ENCODE measurements at regions not wholly inside any gene's neighbourhood (a gene's known extent, or its start where the extent isn't known, plus 50 kb on each side); places are given as distances from the start of the nearest gene placed in this dataset.

GRCh38 chr21:34270411-34270810, 93.4 kb upstream of the KCNE2 start:
- no peak for TF ChIP-seq ELK4 (IDR thresholded peaks at IDR 0.05; ENCODE audit: borderline replicate concordance, low read depth, low read length)
- no peak for TF ChIP-seq ZFP3 (tag by site-specific recombination; IDR thresholded peaks at IDR 0.05; ENCODE audit: low read depth)
- no peak for TF ChIP-seq ZNF335 (tag by site-specific recombination; conservative IDR thresholded peaks at IDR 0.05)
- no peak for TF ChIP-seq ZNF768 (tag by site-specific recombination; IDR thresholded peaks at IDR 0.05)
- TF ChIP-seq CTCF (tag by site-specific recombination; IDR thresholded peaks at IDR 0.05), result no peak
- no peak for TF ChIP-seq ZBTB8A (tag by site-specific recombination; IDR thresholded peaks at IDR 0.05)
- no peak for TF ChIP-seq PATZ1 (tag by site-specific recombination; IDR thresholded peaks at IDR 0.05)
- TF ChIP-seq ZNF146 (tag by site-specific recombination; IDR thresholded peaks at IDR 0.05), result no peak
- no peak for TF ChIP-seq ZNF645 (tag by site-specific recombination; IDR thresholded peaks at IDR 0.05)
- TF ChIP-seq MYNN (tag by site-specific recombination; IDR thresholded peaks at IDR 0.05; ENCODE audit: borderline replicate concordance), result no peak
- no peak for TF ChIP-seq ZNF404 (tag by site-specific recombination; IDR thresholded peaks at IDR 0.05)
- no peak for TF ChIP-seq ZNF274 (IDR thresholded peaks at IDR 0.05; ENCODE audit: low read length)
- no peak for TF ChIP-seq ZNF274 (tag by site-specific recombination; IDR thresholded peaks at IDR 0.05; ENCODE audit: borderline replicate concordance)
